Neural crest cell (in vitro differentiated cells): ENCODE measurements at regions not wholly inside any gene's neighbourhood (a gene's known extent, or its start where the extent isn't known, plus 50 kb on each side); places are given as distances from the start of the nearest gene placed in this dataset.
"Not testable (repeated sequence)": the region's sequence is repeated elsewhere in the genome, so short reads cannot be mapped to it uniquely, and the experiment has no call there.

ENCODE experiments used
- DNase-seq: peaks from one replicate; pipeline ENCODE4 v3.0.0; 2021; ENCODE audit warnings: low read depth, mixed read lengths, low spot score
- H3K27ac Mint-ChIP-seq: one replicate; pipeline ENCODE4 v1.8.0; 2021; ENCODE audit warnings: mild to moderate bottlenecking, mixed read lengths; ENCODE audit not compliant: unreplicated experiment
- H3K27me3 Mint-ChIP-seq: 2 replicates; pipeline ENCODE4 v1.8.0; 2021; ENCODE audit warnings: low read depth, mild to moderate bottlenecking, mixed read lengths
- H3K36me3 Mint-ChIP-seq: 2 replicates; pipeline ENCODE4 v1.8.0; 2021; ENCODE audit warnings: low read depth, mild to moderate bottlenecking, mixed read lengths
- H3K4me1 Mint-ChIP-seq: 2 replicates; pipeline ENCODE4 v1.8.0; 2021; ENCODE audit warnings: mixed read lengths
- H3K4me3 Mint-ChIP-seq: one replicate; pipeline ENCODE4 v1.8.0; 2021; ENCODE audit warnings: mild to moderate bottlenecking, mixed read lengths
- H3K9me3 Mint-ChIP-seq: 2 replicates; pipeline ENCODE4 v1.8.0; 2021; ENCODE audit warnings: mixed read lengths
- CTCF ChIP-seq: fragments of 200-600 bp; sonication (generic); conservative IDR thresholded peaks from 2 replicates; pipeline ENCODE4 v1.5.0; 2021; ENCODE audit warnings: antibody characterized with exemption, mild to moderate bottlenecking

DNA sequence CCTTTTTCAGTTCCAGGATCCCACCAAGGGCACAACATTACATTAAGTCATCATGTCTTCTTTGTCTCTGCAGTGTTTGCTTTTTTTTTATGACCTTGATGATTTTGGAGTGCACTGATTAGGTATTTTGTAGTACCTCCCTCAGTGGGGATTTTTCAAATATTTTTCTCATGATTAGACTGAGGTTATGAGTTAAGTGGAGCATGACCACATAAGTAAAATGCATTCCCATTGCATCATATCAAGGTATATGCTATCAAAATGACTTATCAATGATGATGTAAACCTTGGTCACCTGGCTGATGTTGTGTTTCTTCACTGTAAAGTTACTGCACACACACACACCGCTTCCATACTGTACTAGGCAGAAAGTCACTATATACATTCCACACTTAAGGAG is 96.7 kb upstream of the TRPC4 start:
- TF ChIP-seq CTCF: no peak
- Mint-ChIP-seq H3K4me1 (no peaks in the 10 kb centered on the region), H3K36me3 (peaks cover 2% of the 10 kb centered on the region), H3K27ac (no peak overlapping the region), H3K4me3 (no peak overlapping the region), H3K9me3 (peaks cover 9% of the 10 kb centered on the region), H3K27me3 (no peaks in the 10 kb centered on the region)
- no peak for DNase-seq

GRCh38 chr13:37960427-37960826 is 90.9 kb upstream of the TRPC4 start:
- Mint-ChIP-seq H3K27me3 (no peaks in the 10 kb centered on the region), H3K9me3 (peaks cover 3% of the 10 kb centered on the region), H3K27ac (no peak overlapping the region), H3K4me1 (no peaks in the 10 kb centered on the region), H3K36me3 (no peaks in the 10 kb centered on the region), H3K4me3 (no peak overlapping the region)
- TF ChIP-seq CTCF: peak; percentile 55
- DNase-seq: no peak

- TF ChIP-seq CTCF: no peak
- DNase-seq: no peak
- Mint-ChIP-seq H3K27ac (no peak overlapping the region), H3K36me3 (no peaks in the 10 kb centered on the region), H3K4me1 (no peaks in the 10 kb centered on the region), H3K4me3 (no peak overlapping the region), H3K9me3 (peaks cover 3% of the 10 kb centered on the region), H3K27me3 (no peaks in the 10 kb centered on the region)
Observed at GRCh38 chr13:37959284-37959683, 89.7 kb upstream of the TRPC4 start.

GRCh38 chr13:37956536-37956935 is 87.0 kb upstream of the TRPC4 start:
- Mint-ChIP-seq H3K4me1 (no peaks in the 10 kb centered on the region), H3K27ac (no peak overlapping the region), H3K9me3 (peaks cover 1% of the 10 kb centered on the region), H3K27me3 (no peaks in the 10 kb centered on the region), H3K4me3 (no peak overlapping the region), H3K36me3 (no peaks in the 10 kb centered on the region)
- TF ChIP-seq CTCF: no peak
- DNase-seq: no peak

GRCh38 chr13:37954597-37954996 is 85.0 kb upstream of the TRPC4 start:
- H3K27me3 Mint-ChIP-seq, H3K4me3 Mint-ChIP-seq, H3K36me3 Mint-ChIP-seq, DNase-seq, H3K27ac Mint-ChIP-seq, H3K9me3 Mint-ChIP-seq, H3K4me1 Mint-ChIP-seq: not testable (repeated sequence)

- H3K4me3 Mint-ChIP-seq: no peak overlapping the region
- no peaks in the 10 kb centered on the region for H3K36me3 Mint-ChIP-seq
- no peaks in the 10 kb centered on the region for H3K4me1 Mint-ChIP-seq
- H3K27me3 Mint-ChIP-seq: no peaks in the 10 kb centered on the region
- DNase-seq: no peak
- H3K9me3 Mint-ChIP-seq: peaks cover 2% of the 10 kb centered on the region
- TF ChIP-seq CTCF: no peak
- no peak overlapping the region for H3K27ac Mint-ChIP-seq
Observed at GRCh38 chr13:37954191-37954590, 84.6 kb upstream of the TRPC4 start.
